ENCODE measurements at regions not wholly inside any gene's neighbourhood (a gene's known extent, or its start where the extent isn't known, plus 50 kb on each side); places are given as distances from the start of the nearest gene placed in this dataset.
"Not testable (repeated sequence)": the region's sequence is repeated elsewhere in the genome, so short reads cannot be mapped to it uniquely, and the experiment has no call there.

DNA sequence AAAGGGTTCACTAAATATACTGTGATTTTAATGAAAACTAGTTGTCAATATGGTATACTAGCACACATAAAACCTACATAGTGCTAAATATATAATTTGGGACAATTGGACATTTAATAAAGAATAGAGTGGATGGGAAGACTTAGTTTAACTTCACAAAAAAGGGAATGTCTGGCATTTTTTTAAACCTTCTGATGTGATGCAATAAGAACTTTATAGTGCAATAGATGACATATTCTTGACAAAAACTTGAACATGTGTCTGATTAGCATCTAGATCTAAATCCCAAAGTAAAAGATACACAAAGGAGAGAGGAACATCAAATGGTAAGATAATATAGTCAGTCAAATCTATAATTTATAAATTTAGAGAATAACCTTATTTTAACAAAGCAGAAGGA lies 488.3 kb upstream of the SYT1 start:
- no peak for ATAC-seq
- TF ChIP-seq ZNF8 (CRISPR knock-in tag; IDR thresholded peaks at IDR 0.05) (no peak), ZNF70 (CRISPR knock-in tag; IDR thresholded peaks at IDR 0.05) (no peak), ZC3H10 (CRISPR knock-in tag; IDR thresholded peaks at IDR 0.05) (no peak), PPARA (CRISPR knock-in tag; IDR thresholded peaks at IDR 0.05; ENCODE audit: borderline replicate concordance) (no peak), TSHZ2 (CRISPR knock-in tag; IDR thresholded peaks at IDR 0.05) (no peak), ZFP30 (CRISPR knock-in tag; IDR thresholded peaks at IDR 0.05) (no peak), SNAI2 (CRISPR knock-in tag; IDR thresholded peaks at IDR 0.05) (no peak), GLIS3 (CRISPR knock-in tag; IDR thresholded peaks at IDR 0.05) (no peak), OSR1 (CRISPR knock-in tag; IDR thresholded peaks at IDR 0.05) (no peak)
- TF ChIP-seq, protein P1, sequence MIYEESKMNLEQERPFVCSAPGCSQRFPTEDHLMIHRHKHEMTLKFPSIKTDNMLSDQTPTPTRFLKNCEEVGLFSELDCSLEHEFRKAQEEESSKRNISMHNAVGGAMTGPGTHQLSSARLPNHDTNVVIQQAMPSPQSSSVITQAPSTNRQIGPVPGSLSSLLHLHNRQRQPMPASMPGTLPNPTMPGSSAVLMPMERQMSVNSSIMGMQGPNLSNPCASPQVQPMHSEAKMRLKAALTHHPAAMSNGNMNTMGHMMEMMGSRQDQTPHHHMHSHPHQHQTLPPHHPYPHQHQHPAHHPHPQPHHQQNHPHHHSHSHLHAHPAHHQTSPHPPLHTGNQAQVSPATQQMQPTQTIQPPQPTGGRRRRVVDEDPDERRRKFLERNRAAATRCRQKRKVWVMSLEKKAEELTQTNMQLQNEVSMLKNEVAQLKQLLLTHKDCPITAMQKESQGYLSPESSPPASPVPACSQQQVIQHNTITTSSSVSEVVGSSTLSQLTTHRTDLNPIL (CRISPR knock-in tag; IDR thresholded peaks at IDR 0.05; ENCODE audit: low read depth), result no peak

- ATAC-seq, result not testable (repeated sequence)
Observed at GRCh38 chr12:78379065-78379464, 485.5 kb upstream of the SYT1 start.

GRCh38 chr12:78383414-78383813 lies 481.2 kb upstream of the SYT1 start:
- TF ChIP-seq RARB (CRISPR knock-in tag; IDR thresholded peaks at IDR 0.05), result no peak
- TF ChIP-seq ZFP30 (CRISPR knock-in tag; IDR thresholded peaks at IDR 0.05), result no peak
- no peak for TF ChIP-seq ARNTL (CRISPR knock-in tag; IDR thresholded peaks at IDR 0.05; ENCODE audit: borderline replicate concordance, low read depth)
- TF ChIP-seq BACH2 (CRISPR knock-in tag; IDR thresholded peaks at IDR 0.05; ENCODE audit: borderline replicate concordance), result no peak
- TF ChIP-seq, protein P2, sequence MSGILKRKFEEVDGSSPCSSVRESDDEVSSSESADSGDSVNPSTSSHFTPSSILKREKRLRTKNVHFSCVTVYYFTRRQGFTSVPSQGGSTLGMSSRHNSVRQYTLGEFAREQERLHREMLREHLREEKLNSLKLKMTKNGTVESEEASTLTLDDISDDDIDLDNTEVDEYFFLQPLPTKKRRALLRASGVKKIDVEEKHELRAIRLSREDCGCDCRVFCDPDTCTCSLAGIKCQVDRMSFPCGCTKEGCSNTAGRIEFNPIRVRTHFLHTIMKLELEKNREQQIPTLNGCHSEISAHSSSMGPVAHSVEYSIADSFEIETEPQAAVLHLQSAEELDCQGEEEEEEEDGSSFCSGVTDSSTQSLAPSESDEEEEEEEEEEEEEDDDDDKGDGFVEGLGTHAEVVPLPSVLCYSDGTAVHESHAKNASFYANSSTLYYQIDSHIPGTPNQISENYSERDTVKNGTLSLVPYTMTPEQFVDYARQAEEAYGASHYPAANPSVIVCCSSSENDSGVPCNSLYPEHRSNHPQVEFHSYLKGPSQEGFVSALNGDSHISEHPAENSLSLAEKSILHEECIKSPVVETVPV (CRISPR knock-in tag; IDR thresholded peaks at IDR 0.05), result no peak
- no peak for TF ChIP-seq PPARA (CRISPR knock-in tag; IDR thresholded peaks at IDR 0.05; ENCODE audit: borderline replicate concordance)
- TF ChIP-seq SNAI2 (CRISPR knock-in tag; IDR thresholded peaks at IDR 0.05), result no peak
- no peak for TF ChIP-seq PATZ1 (CRISPR knock-in tag; IDR thresholded peaks at IDR 0.05; ENCODE audit: borderline replicate concordance)
- no peak for TF ChIP-seq ZNF565 (CRISPR knock-in tag; conservative IDR thresholded peaks at IDR 0.05; ENCODE audit: low read depth)
- no peak for TF ChIP-seq ZC3H10 (CRISPR knock-in tag; IDR thresholded peaks at IDR 0.05)
- TF ChIP-seq, protein P3, sequence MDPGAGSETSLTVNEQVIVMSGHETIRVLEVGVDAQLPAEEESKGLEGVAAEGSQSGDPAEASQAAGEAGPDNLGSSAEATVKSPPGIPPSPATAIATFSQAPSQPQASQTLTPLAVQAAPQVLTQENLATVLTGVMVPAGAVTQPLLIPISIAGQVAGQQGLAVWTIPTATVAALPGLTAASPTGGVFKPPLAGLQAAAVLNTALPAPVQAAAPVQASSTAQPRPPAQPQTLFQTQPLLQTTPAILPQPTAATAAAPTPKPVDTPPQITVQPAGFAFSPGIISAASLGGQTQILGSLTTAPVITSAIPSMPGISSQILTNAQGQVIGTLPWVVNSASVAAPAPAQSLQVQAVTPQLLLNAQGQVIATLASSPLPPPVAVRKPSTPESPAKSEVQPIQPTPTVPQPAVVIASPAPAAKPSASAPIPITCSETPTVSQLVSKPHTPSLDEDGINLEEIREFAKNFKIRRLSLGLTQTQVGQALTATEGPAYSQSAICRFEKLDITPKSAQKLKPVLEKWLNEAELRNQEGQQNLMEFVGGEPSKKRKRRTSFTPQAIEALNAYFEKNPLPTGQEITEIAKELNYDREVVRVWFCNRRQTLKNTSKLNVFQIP (CRISPR knock-in tag; IDR thresholded peaks at IDR 0.05; ENCODE audit: borderline replicate concordance, low read depth), result no peak
- no peak for TF ChIP-seq TOX (CRISPR knock-in tag; IDR thresholded peaks at IDR 0.05; ENCODE audit: borderline replicate concordance)
- no peak for TF ChIP-seq CSDC2 (CRISPR knock-in tag; IDR thresholded peaks at IDR 0.05)
- TF ChIP-seq ZNF8 (CRISPR knock-in tag; IDR thresholded peaks at IDR 0.05), result no peak
- TF ChIP-seq TCF4 (CRISPR knock-in tag; IDR thresholded peaks at IDR 0.05; ENCODE audit: borderline replicate concordance), result no peak
- TF ChIP-seq ZFP3 (CRISPR knock-in tag; IDR thresholded peaks at IDR 0.05), result no peak
- no peak for TF ChIP-seq ZNF70 (CRISPR knock-in tag; IDR thresholded peaks at IDR 0.05)
- no peak for TF ChIP-seq ISL1 (CRISPR knock-in tag; IDR thresholded peaks at IDR 0.05)
- no peak for TF ChIP-seq GLIS3 (CRISPR knock-in tag; IDR thresholded peaks at IDR 0.05)
- TF ChIP-seq, protein P1 (CRISPR knock-in tag; IDR thresholded peaks at IDR 0.05; ENCODE audit: low read depth), result no peak
- ATAC-seq, result no peak

Data from SK-N-SH treated with all-trans-retinoic acid at 6 μM for 48 hours (cell line).